Ovary (tissue), 3 donors: ENCODE measurements at regions not wholly inside any gene's neighbourhood (a gene's known extent, or its start where the extent isn't known, plus 50 kb on each side); places are given as distances from the start of the nearest gene placed in this dataset.

ENCODE experiments used
- EP300 ChIP-seq: sonication (generic); formaldehyde crosslinking; IDR thresholded peaks from one replicate; pipeline ENCODE4 v1.6.1; 2017; ENCODE audit warnings: antibody characterized with exemption
- TF ChIP-seq, protein P1 (sequence below), 3 donors: fragments of 450-650 bp in 2 of 3; fragments of 200-600 bp in 1 of 3; IDR thresholded peaks; one replicate each; pipeline versions ENCODE4 v1.5.1 to v1.8.0; 2016 to 2022; ENCODE audit warnings: antibody characterized with exemption in 3 of 3, mild to moderate bottlenecking in 1 of 3
- donor health status: DM: no; HTN: no; CAD: no.

DNA sequence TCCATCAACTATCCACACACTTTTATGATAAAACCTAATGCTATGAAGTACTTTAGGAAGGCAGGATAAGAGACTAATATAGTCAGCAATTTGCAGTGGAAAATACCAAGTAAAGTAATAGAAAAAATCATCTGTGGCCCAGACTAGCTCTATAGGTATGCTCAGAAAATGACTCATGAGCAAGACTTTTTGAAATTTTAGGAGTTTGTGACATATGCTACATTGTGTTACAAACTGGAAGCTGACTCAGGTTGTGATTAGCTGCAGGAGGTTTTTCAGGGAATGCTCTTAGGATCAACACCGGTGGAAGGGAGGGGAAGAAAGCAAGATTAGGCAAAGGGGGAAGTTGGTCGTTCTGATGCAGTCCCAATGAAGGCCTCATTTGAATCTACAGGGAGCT lies 56.1 kb downstream of the FEZF1 start:
- TF ChIP-seq, protein P1, sequence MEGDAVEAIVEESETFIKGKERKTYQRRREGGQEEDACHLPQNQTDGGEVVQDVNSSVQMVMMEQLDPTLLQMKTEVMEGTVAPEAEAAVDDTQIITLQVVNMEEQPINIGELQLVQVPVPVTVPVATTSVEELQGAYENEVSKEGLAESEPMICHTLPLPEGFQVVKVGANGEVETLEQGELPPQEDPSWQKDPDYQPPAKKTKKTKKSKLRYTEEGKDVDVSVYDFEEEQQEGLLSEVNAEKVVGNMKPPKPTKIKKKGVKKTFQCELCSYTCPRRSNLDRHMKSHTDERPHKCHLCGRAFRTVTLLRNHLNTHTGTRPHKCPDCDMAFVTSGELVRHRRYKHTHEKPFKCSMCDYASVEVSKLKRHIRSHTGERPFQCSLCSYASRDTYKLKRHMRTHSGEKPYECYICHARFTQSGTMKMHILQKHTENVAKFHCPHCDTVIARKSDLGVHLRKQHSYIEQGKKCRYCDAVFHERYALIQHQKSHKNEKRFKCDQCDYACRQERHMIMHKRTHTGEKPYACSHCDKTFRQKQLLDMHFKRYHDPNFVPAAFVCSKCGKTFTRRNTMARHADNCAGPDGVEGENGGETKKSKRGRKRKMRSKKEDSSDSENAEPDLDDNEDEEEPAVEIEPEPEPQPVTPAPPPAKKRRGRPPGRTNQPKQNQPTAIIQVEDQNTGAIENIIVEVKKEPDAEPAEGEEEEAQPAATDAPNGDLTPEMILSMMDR (IDR thresholded peaks at IDR 0.05), result no peak
- no peak for TF ChIP-seq EP300
